Aorta (tissue), 5 donors: ENCODE measurements at regions not wholly inside any gene's neighbourhood (a gene's known extent, or its start where the extent isn't known, plus 50 kb on each side); places are given as distances from the start of the nearest gene placed in this dataset.

ENCODE experiments used
- ATAC-seq: fragments of 200-7000 bp; cut with Tn5 transposase; one replicate; pipeline ENCODE4 v1.9.1; 2022; ENCODE audit warnings: moderate library complexity; ENCODE audit not compliant: low FRiP score
- DNase-seq, 2 donors: peaks; one replicate each; pipeline ENCODE4 v3.0.0-alpha.2; 2020
- H3K27ac ChIP-seq, 2 donors: one replicate each; pipeline ENCODE4 v1.5.1; 2013; ENCODE audit warnings: low read length in 2 of 2, mild to moderate bottlenecking in 2 of 2, moderate library complexity in 2 of 2, control low read depth in 1 of 2, inconsistent platforms in 1 of 2, low read depth in 1 of 2
- H3K27me3 ChIP-seq, 2 donors: one replicate each; pipeline ENCODE4 v1.6.1; 2013; ENCODE audit warnings: control low read depth in 1 of 2, low read length in 1 of 2, mild to moderate bottlenecking in 1 of 2, moderate library complexity in 1 of 2; ENCODE audit not compliant: insufficient read depth in 2 of 2, control insufficient read depth in 1 of 2
- H3K36me3 ChIP-seq, 2 donors: one replicate each; pipeline ENCODE4 v1.6.1; 2013; ENCODE audit warnings: control low read depth in 1 of 2, low read length in 1 of 2, mild to moderate bottlenecking in 1 of 2; ENCODE audit not compliant: insufficient read depth in 2 of 2, control insufficient read depth in 1 of 2
- H3K4me1 ChIP-seq, 2 donors: one replicate each; pipeline ENCODE4 v1.6.1; 2013; ENCODE audit warnings: low read length in 2 of 2, control low read depth in 1 of 2, mild to moderate bottlenecking in 1 of 2, moderate library complexity in 1 of 2; ENCODE audit not compliant: insufficient read depth in 2 of 2, control insufficient read depth in 1 of 2
- H3K4me3 ChIP-seq, 2 donors: one replicate each; pipeline ENCODE4 v1.5.1; 2013; ENCODE audit warnings: low read length in 2 of 2, control low read depth in 1 of 2, mild to moderate bottlenecking in 1 of 2
- H3K9me3 ChIP-seq: one replicate; pipeline ENCODE4 v1.6.1; 2013; ENCODE audit warnings: mild to moderate bottlenecking, low read length; ENCODE audit not compliant: control insufficient read depth
- WGBS, 2 donors: extraction: QIAGEN DNeasy Blood & Tissue Kit; methylation state at CpG; one replicate each; pipeline ENCODE4 v1.1.7; 2013; 5-methylcytosine and 5-hydroxymethylcytosine counted together
- intact Hi-C, 2 donors: fragments of 100-400 bp; cut with DNase I; formaldehyde crosslinking; loops; one replicate each; pipeline versions ENCODE4 v1.14.2 to v1.15.0; 2022
- donor health status: healthy with polysubstance abuse.
- donor health status: Bipolar disorder and iron deficiency.
- donor health status: DM: no; HTN: no; CAD: no.
- donor health status: DM: no; HTN: no; CAD: no.
- donor health status: DM: yes; HTN: yes; CAD: no.

DNA sequence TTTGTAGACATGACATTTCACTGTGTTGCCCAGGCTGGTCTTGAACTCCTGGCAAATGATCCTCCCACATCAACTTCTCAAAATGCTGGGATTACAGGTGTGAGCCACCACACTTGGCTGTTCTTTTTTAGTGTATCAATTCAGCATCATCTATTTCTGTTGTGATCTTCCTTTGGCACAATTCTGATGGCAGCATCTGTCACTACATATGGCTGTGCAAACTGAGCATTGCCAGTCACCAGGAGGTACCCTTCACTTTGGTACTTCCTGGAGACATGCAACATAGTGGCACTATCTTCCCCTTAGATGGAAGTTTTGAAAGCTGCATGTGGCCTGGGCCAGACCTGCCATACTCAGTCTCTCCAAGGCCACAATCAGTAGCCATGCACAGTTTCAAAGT is 467.1 kb upstream of the TMPO start:
- DNase-seq (no peak), ATAC-seq (no peak)
- intact Hi-C loops, result no loop called here
- H3K36me3 ChIP-seq, result no peaks in the 10 kb centered on the region
- H3K4me1 ChIP-seq, result no peaks in the 10 kb centered on the region
- H3K27ac ChIP-seq, result no peak overlapping the region
- peaks cover 0 to 1% of the 10 kb centered on the region in 2 donors for H3K27me3 ChIP-seq
- peaks cover 1% of the 10 kb centered on the region for H3K9me3 ChIP-seq
- no peak overlapping the region for H3K4me3 ChIP-seq

DNA sequence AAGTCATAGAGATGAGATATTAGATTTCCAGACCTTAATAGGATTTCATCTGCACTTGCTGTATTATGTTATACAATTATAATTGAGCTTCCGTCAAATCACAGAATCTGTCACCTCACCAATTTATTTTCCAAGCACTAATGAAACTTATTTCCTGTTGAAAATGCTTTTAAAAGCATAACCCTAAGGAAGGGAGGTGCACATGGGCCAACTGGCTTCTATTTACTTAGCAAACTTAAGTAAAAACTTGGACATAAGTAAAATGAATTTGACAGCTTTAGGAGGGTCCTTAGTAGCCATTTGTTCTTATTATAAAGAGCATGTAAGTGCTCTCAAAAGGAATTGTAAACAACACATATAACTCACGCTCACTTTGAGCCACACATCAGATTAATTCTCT is 462.2 kb upstream of the TMPO start:
- Histone ChIP-seq H3K9me3 (peaks cover 1% of the 10 kb centered on the region), H3K27me3 (no peaks in the 10 kb centered on the region), H3K4me3 (no peak overlapping the region), H3K4me1 (no peaks in the 10 kb centered on the region), H3K27ac (no peak overlapping the region), H3K36me3 (no peaks in the 10 kb centered on the region)
- intact Hi-C loops, result no loop called here
- DNase-seq, result no peak
- WGBS, 2 donors, result 62 to 73% methylated on average over 2 of the region's 2 CpGs
- no peak for ATAC-seq

DNA sequence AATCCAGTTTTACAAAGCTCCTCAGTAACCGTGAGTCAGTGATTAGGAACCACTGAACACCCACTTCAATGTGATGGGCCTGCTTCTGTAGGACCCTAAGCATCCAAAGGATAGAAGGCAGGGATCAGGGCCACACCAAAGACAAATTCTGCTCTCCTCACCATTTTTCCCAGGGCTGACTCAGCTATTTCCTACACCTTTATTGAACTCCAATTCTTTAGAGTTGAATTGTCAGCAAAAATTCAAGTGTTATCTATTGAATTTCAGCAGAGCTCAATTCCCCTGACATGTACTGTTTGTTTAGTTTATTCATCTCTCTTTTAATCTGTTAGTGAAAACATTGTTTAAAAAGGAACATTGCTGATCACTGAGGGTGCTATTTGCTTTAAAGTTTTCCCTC is 457.7 kb upstream of the TMPO start:
- 76 to 81% methylated on average over 1 of the region's 1 CpG for WGBS, 2 donors
- Histone ChIP-seq H3K9me3 (no peaks in the 10 kb centered on the region), H3K4me3 (no peak overlapping the region), H3K36me3 (no peaks in the 10 kb centered on the region), H3K27me3 (no peaks in the 10 kb centered on the region), H3K27ac (no peak overlapping the region), H3K4me1 (no peaks in the 10 kb centered on the region)
- no peak for ATAC-seq
- intact Hi-C loops, result no loop called here
- no peak for DNase-seq

DNA sequence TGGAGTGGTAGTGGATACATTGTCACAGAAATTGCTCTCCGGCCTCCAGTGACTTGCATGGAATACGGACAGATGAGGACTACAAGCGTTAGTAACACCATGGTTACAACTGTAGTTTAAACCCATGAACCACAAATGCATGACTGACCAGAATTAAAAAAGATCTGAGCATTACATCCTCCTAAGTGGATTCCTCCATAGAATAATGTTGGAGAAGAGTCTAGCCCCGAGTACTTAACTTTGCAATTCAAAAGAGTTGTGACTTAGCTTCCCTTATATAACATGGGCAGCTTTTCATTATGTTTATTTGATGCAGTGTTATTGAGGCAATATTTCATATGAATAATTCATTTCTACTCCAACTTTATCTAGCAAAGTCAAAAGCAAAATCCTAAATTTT is 457.2 kb upstream of the TMPO start:
- H3K4me1 ChIP-seq, result no peaks in the 10 kb centered on the region
- 92 to 97% methylated on average over 4 of the region's 4 CpGs for WGBS, 2 donors
- H3K9me3 ChIP-seq, result no peaks in the 10 kb centered on the region
- no peaks in the 10 kb centered on the region for H3K36me3 ChIP-seq
- ATAC-seq, result no peak
- no peaks in the 10 kb centered on the region for H3K27me3 ChIP-seq
- no peak for DNase-seq
- intact Hi-C loops, result no loop called here
- H3K27ac ChIP-seq, result no peak overlapping the region
- H3K4me3 ChIP-seq, result no peak overlapping the region

DNA sequence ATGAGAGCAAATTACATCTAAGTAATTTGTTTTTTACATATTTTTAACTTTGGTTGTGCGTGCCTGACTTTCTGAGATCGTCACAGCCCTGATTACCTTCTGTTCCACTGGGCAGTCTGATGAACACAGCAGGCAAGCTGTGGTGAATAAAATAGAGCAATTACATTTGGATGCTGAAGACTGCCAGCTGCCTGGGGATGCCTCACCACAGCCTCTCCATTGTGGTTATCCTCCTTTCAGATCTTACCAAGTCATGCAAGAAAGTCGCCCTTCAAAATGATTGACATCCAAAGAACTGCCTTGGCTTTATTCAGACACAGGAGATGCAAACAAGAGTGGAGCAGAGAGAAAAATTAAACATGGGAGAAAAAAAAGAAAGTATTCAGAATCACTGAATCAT is 456.6 kb upstream of the TMPO start:
- WGBS, 2 donors, result 84 to 87% methylated on average over 3 of the region's 3 CpGs
- Histone ChIP-seq H3K27me3 (no peaks in the 10 kb centered on the region), H3K4me3 (no peak overlapping the region), H3K4me1 (no peaks in the 10 kb centered on the region), H3K36me3 (no peaks in the 10 kb centered on the region), H3K9me3 (no peaks in the 10 kb centered on the region), H3K27ac (no peak overlapping the region)
- no peak for ATAC-seq
- intact Hi-C loops, result no loop called here
- DNase-seq, result no peak

DNA sequence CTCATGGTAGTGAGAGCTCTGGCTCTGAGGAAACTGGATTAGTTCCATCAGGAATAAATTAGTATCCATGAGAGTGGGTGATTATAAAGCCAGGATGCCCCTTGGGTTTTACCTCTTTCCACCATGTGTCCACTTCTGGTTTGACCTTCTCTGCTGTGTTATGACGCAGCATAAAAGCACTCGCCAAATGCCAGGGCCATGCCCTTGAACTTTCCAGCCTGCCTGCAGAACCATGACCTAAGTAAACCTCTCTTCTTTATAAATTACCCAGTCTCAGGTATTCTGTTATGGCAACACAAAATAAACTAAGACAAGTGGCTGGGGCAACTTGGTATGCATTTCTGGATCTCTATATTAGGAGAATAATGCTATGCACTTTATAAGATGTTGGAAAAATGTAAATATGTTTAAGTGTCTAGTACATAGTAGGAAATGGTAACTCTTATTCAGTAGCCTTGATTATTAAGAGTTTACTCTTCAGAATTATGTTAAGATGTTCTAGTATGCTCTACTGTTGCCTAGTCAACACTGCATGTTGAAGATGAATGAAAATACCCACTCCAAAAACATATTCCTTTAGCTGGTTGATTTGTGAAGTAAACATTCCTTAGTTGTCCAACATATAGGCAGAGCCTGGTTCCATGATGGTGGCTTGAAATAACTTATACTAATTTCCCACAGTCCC is 455.6 kb upstream of the TMPO start:
- Histone ChIP-seq H3K36me3 (no peaks in the 10 kb centered on the region), H3K4me3 (no peak overlapping the region), H3K27ac (no peak overlapping the region), H3K27me3 (no peaks in the 10 kb centered on the region), H3K4me1 (no peaks in the 10 kb centered on the region), H3K9me3 (no peaks in the 10 kb centered on the region)
- DNase-seq, result no peak
- no peak for ATAC-seq
- WGBS, 2 donors, result 43 to 45% methylated on average over 2 of the region's 2 CpGs
- intact Hi-C loops, result no loop called here

DNA sequence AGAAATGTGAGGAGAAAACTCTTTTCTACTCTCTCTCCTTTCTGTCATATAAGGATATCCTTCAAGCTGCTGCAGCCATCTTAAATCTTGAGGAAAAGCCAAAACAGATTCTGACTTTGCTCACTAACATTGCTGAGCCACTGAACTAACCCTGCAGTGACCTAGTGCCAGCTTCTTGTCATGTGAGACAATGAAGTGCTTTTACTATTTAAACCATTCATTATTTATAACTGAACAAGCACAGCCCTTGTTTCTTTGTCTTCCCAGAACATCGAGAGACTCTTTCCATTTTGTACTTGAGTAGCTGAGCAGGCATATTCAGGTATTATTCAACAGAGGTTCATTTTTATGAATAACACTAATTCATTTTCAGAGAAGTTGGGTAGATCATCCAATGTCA is 455.0 kb upstream of the TMPO start:
- WGBS, 2 donors, result 72 to 73% methylated on average over 1 of the region's 1 CpG
- ATAC-seq, result no peak

DNA sequence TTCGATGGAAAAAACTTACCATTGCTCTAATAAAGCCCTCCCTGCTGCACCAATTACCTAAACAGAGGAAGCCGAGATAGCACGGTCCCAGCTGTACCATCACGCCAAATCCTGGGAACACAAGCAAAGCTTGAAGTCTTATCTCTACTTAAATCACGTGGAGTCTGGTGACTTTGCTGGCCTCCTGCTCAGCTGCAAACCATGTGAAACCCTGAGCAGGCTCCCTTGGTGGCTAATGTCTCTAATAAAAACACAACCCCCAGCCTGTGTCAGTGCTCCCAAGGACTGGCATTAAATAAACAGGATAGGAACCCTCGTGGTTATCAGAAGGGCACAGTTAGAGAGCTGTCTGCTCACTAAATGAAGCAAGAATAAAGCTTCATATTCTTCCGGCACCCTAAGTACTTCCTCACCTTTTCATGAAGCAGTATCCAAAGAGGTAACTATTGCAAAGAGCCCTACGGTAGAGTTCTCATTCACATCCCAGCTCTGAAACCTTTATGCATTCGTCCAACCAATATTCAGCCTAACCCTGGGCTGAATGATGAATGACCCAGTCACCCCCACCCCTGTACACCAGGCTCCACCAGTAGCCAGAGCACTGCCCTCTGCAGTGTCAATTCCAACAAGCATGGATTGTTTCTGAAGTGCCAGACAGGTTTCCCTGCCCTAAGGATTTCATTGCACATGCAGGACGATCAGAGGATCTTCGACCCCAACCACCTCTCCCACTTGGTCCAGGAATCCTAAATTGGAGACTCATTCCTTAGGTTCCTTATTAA is 452.7 kb upstream of the TMPO start:
- ATAC-seq (no peak), DNase-seq (no peak)
- Histone ChIP-seq H3K36me3 (no peaks in the 10 kb centered on the region), H3K4me3 (no peak overlapping the region), H3K4me1 (no peaks in the 10 kb centered on the region), H3K9me3 (no peaks in the 10 kb centered on the region), H3K27ac (no peak overlapping the region), H3K27me3 (no peaks in the 10 kb centered on the region)
- intact Hi-C loops, result no loop called here
- WGBS, 2 donors, result 43 to 45% methylated on average over 11 of the region's 11 CpGs

More for the DNA sequence above, 455.0 kb upstream of the TMPO start:
- H3K27ac ChIP-seq, result no peak overlapping the region
- intact Hi-C loops, result no loop called here
- H3K4me1 ChIP-seq, result no peaks in the 10 kb centered on the region
- no peaks in the 10 kb centered on the region for H3K27me3 ChIP-seq
- H3K36me3 ChIP-seq, result no peaks in the 10 kb centered on the region
- DNase-seq, result no peak
- H3K9me3 ChIP-seq, result no peaks in the 10 kb centered on the region
- no peak overlapping the region for H3K4me3 ChIP-seq

DNA sequence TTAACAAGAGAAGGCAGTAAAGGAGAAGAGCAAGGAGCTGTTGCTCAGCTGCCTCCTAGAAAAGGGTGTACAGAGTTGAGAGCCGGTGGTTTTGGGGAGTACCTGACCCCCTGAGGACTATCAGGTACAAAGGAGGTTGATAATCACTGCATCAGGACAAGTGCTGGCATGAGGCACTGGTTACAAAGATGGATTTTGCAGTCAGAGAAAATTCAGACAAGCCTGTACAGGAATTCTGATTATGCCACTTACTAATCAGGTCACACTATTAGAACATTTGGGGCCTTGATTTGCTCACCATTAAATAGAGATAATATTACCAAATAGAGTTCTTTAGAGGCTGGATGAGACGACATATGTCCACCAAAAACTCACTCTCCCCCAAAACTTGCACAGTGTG is 450.9 kb upstream of the TMPO start:
- DNase-seq (no peak), ATAC-seq (no peak)
- no peak overlapping the region for H3K4me3 ChIP-seq
- no peaks in the 10 kb centered on the region for H3K27me3 ChIP-seq
- H3K36me3 ChIP-seq, result no peaks in the 10 kb centered on the region
- no peaks in the 10 kb centered on the region for H3K4me1 ChIP-seq
- 75 to 80% methylated on average over 2 of the region's 2 CpGs for WGBS, 2 donors
- H3K9me3 ChIP-seq, result no peaks in the 10 kb centered on the region
- intact Hi-C loops, result no loop called here
- no peak overlapping the region for H3K27ac ChIP-seq
